ENCODE measurements at regions not wholly inside any gene's neighbourhood (a gene's known extent, or its start where the extent isn't known, plus 50 kb on each side); places are given as distances from the start of the nearest gene placed in this dataset.
"Not testable (repeated sequence)": the region's sequence is repeated elsewhere in the genome, so short reads cannot be mapped to it uniquely, and the experiment has no call there.

GRCh38 chr5:60479542-60479941 lies 220.4 kb downstream of the DEPDC1B start:
- Histone ChIP-seq H3K4me3 (replicated peaks in 1 of 4; ENCODE audit: control extremely low read depth in 1 of 4, insufficient read depth in 1 of 4, low read depth in 3 of 4, low read length in 4 of 4) (no peak overlapping the region), H2AFZ (ENCODE audit: low read length) (no peak overlapping the region), H3K9ac (ENCODE audit: insufficient read depth, low read length) (no peak overlapping the region), H3K4me1 (ENCODE audit: control insufficient read depth, extremely low read depth, insufficient read depth, low read length) (no peaks in the 10 kb centered on the region), H3K36me3 (ENCODE audit: control insufficient read depth, insufficient read depth, low read length) (no peaks in the 10 kb centered on the region), H3K27ac (ENCODE audit: insufficient read depth, low read length) (no peak overlapping the region), H3K79me2 (ENCODE audit: control insufficient read depth, insufficient read depth, low read length) (no peaks in the 10 kb centered on the region), H4K20me1 (ENCODE audit: control insufficient read depth, extremely low read depth, insufficient read depth, low read length) (no peaks in the 10 kb centered on the region), H3K27me3 (ENCODE audit: control insufficient read depth, insufficient read depth, low read length) (no peaks in the 10 kb centered on the region), H3K4me2 (ENCODE audit: extremely low read depth, insufficient read depth, low read length) (no peak overlapping the region), H3K9me3 (ENCODE audit: control insufficient read depth, insufficient read depth, low read depth, low read length) (no peaks in the 10 kb centered on the region)
- DNase-seq (ENCODE audit: low read depth in 2 of 2), result no peak
- TF ChIP-seq CTCF (conservative IDR thresholded peaks at IDR 0.05 in 1 of 2, IDR thresholded peaks at IDR 0.05 in 1 of 2; ENCODE audit: low read depth in 1 of 2, low read length in 2 of 2), result no peak
- TF ChIP-seq EZH2 (IDR thresholded peaks at IDR 0.05; ENCODE audit: low read length, missing control alignments), result no peak

- Histone ChIP-seq H2AFZ (ENCODE audit: low read length) (no peak overlapping the region), H3K27me3 (ENCODE audit: control insufficient read depth, insufficient read depth, low read length) (no peaks in the 10 kb centered on the region), H3K9me3 (ENCODE audit: control insufficient read depth, insufficient read depth, low read depth, low read length) (no peaks in the 10 kb centered on the region), H4K20me1 (ENCODE audit: control insufficient read depth, extremely low read depth, insufficient read depth, low read length) (no peaks in the 10 kb centered on the region), H3K4me2 (ENCODE audit: extremely low read depth, insufficient read depth, low read length) (no peak overlapping the region), H3K9ac (ENCODE audit: insufficient read depth, low read length) (no peak overlapping the region), H3K36me3 (ENCODE audit: control insufficient read depth, insufficient read depth, low read length) (no peaks in the 10 kb centered on the region), H3K4me3 (replicated peaks in 1 of 4; ENCODE audit: control extremely low read depth in 1 of 4, insufficient read depth in 1 of 4, low read depth in 3 of 4, low read length in 4 of 4) (no peak overlapping the region), H3K27ac (ENCODE audit: insufficient read depth, low read length) (no peak overlapping the region), H3K4me1 (ENCODE audit: control insufficient read depth, extremely low read depth, insufficient read depth, low read length) (no peaks in the 10 kb centered on the region), H3K79me2 (ENCODE audit: control insufficient read depth, insufficient read depth, low read length) (no peaks in the 10 kb centered on the region)
- TF ChIP-seq EZH2 (IDR thresholded peaks at IDR 0.05; ENCODE audit: low read length, missing control alignments) (no peak), CTCF (conservative IDR thresholded peaks at IDR 0.05 in 1 of 2, IDR thresholded peaks at IDR 0.05 in 1 of 2; ENCODE audit: low read depth in 1 of 2, low read length in 2 of 2) (no peak)
- DNase-seq (ENCODE audit: low read depth in 2 of 2), result no peak
Observed at GRCh38 chr5:60477849-60478248, 222.1 kb downstream of the DEPDC1B start.

GRCh38 chr5:60473654-60474053 lies 226.3 kb downstream of the DEPDC1B start:
- Histone ChIP-seq H3K27ac (ENCODE audit: insufficient read depth, low read length) (no peak overlapping the region), H2AFZ (ENCODE audit: low read length) (no peak overlapping the region), H3K27me3 (ENCODE audit: control insufficient read depth, insufficient read depth, low read length) (no peaks in the 10 kb centered on the region), H3K9me3 (ENCODE audit: control insufficient read depth, insufficient read depth, low read depth, low read length) (no peaks in the 10 kb centered on the region), H3K36me3 (ENCODE audit: control insufficient read depth, insufficient read depth, low read length) (no peaks in the 10 kb centered on the region), H3K4me3 (replicated peaks in 1 of 4; ENCODE audit: control extremely low read depth in 1 of 4, insufficient read depth in 1 of 4, low read depth in 3 of 4, low read length in 4 of 4) (no peak overlapping the region), H3K9ac (ENCODE audit: insufficient read depth, low read length) (no peak overlapping the region), H3K4me1 (ENCODE audit: control insufficient read depth, extremely low read depth, insufficient read depth, low read length) (no peaks in the 10 kb centered on the region), H4K20me1 (ENCODE audit: control insufficient read depth, extremely low read depth, insufficient read depth, low read length) (no peaks in the 10 kb centered on the region), H3K4me2 (ENCODE audit: extremely low read depth, insufficient read depth, low read length) (no peak overlapping the region), H3K79me2 (ENCODE audit: control insufficient read depth, insufficient read depth, low read length) (no peaks in the 10 kb centered on the region)
- DNase-seq (ENCODE audit: low read depth in 2 of 2), result no peak
- no peak for TF ChIP-seq EZH2 (IDR thresholded peaks at IDR 0.05; ENCODE audit: low read length, missing control alignments)
- no peak for TF ChIP-seq CTCF (conservative IDR thresholded peaks at IDR 0.05 in 1 of 2, IDR thresholded peaks at IDR 0.05 in 1 of 2; ENCODE audit: low read depth in 1 of 2, low read length in 2 of 2)

- not testable (repeated sequence) for H3K27ac ChIP-seq (ENCODE audit: insufficient read depth, low read length); DNase-seq (ENCODE audit: low read depth in 2 of 2); H4K20me1 ChIP-seq (ENCODE audit: control insufficient read depth, extremely low read depth, insufficient read depth, low read length); H3K27me3 ChIP-seq (ENCODE audit: control insufficient read depth, insufficient read depth, low read length); H3K9me3 ChIP-seq (ENCODE audit: control insufficient read depth, insufficient read depth, low read depth, low read length); H3K9ac ChIP-seq (ENCODE audit: insufficient read depth, low read length); H3K4me2 ChIP-seq (ENCODE audit: extremely low read depth, insufficient read depth, low read length); H3K4me1 ChIP-seq (ENCODE audit: control insufficient read depth, extremely low read depth, insufficient read depth, low read length); H3K36me3 ChIP-seq (ENCODE audit: control insufficient read depth, insufficient read depth, low read length); H3K79me2 ChIP-seq (ENCODE audit: control insufficient read depth, insufficient read depth, low read length); H3K4me3 ChIP-seq (replicated peaks in 1 of 4; ENCODE audit: control extremely low read depth in 1 of 4, insufficient read depth in 1 of 4, low read depth in 3 of 4, low read length in 4 of 4); H2AFZ ChIP-seq (ENCODE audit: low read length)
Observed at GRCh38 chr5:60473027-60473426, 226.9 kb downstream of the DEPDC1B start.
